GM12864 (cell line): ENCODE measurements at regions not wholly inside any gene's neighbourhood (a gene's known extent, or its start where the extent isn't known, plus 50 kb on each side); places are given as distances from the start of the nearest gene placed in this dataset.

Source experiments
- DNase-seq: peaks from one replicate; pipeline ENCODE4 v3.0.0-alpha.2; 2011; ENCODE audit warnings: low read depth
- H3K4me3 ChIP-seq: 2 replicates; pipeline ENCODE4 v1.5.1; 2011; ENCODE audit warnings: mild to moderate bottlenecking, low read depth, low read length, control low read depth
- CTCF ChIP-seq: IDR thresholded peaks from 2 replicates; pipeline ENCODE4 v1.5.1; 2011; ENCODE audit warnings: low read depth, mild to moderate bottlenecking, moderate library complexity, low read length, control low read depth, inconsistent platforms; ENCODE audit errors: missing control alignments

GRCh38 chr16:49972280-49972679 lies 52.7 kb upstream of the CNEP1R1 start:
- DNase-seq: no peak
- no peak for TF ChIP-seq CTCF

GRCh38 chr16:49972961-49973360 lies 52.1 kb upstream of the CNEP1R1 start:
- H3K4me3 ChIP-seq: no peak overlapping the region
- DNase-seq: no peak
- no peak for TF ChIP-seq CTCF

More at GRCh38 chr16:49972280-49972679, 52.7 kb upstream of the CNEP1R1 start:
- no peak overlapping the region for H3K4me3 ChIP-seq
